MM.1S (cell line): ENCODE measurements at regions not wholly inside any gene's neighbourhood (a gene's known extent, or its start where the extent isn't known, plus 50 kb on each side); places are given as distances from the start of the nearest gene placed in this dataset.

Experiments
- DNase-seq: peaks from one replicate; pipeline ENCODE4 v3.0.0-alpha.2; 2015
- H2AFZ ChIP-seq: fragments of 300-600 bp; sonication (generic); 2 replicates; pipeline ENCODE4 v1.6.0; 2016; ENCODE audit warnings: antibody characterized with exemption, low read length
- H3F3A ChIP-seq: fragments of 300-600 bp; sonication (generic); 2 replicates; pipeline ENCODE4 v1.6.1; 2016; ENCODE audit warnings: mild to moderate bottlenecking, antibody characterized with exemption, low read length, moderate library complexity, mixed read lengths; ENCODE audit not compliant: insufficient read depth
- H3K27ac ChIP-seq: fragments of 300-600 bp; sonication (generic); 2 replicates; pipeline ENCODE4 v1.5.1; 2016; ENCODE audit warnings: mild to moderate bottlenecking, low read length
- H3K27me3 ChIP-seq: fragments of 300-600 bp; sonication (generic); replicated peaks from 2 replicates; pipeline ENCODE4 v1.6.0; 2016; ENCODE audit warnings: low read length; ENCODE audit not compliant: insufficient read depth
- H3K36me3 ChIP-seq: fragments of 300-600 bp; sonication (generic); replicated peaks from 2 replicates; pipeline ENCODE4 v1.6.1; 2016; ENCODE audit warnings: mild to moderate bottlenecking, low read length, mixed read lengths; ENCODE audit not compliant: insufficient read depth
- H3K4me1 ChIP-seq: fragments of 300-600 bp; sonication (generic); 2 replicates; pipeline ENCODE4 v1.6.1; 2016; ENCODE audit warnings: low read length, mixed read lengths
- H3K4me2 ChIP-seq: fragments of 300-600 bp; sonication (generic); 2 replicates; pipeline ENCODE4 v1.6.0; 2016; ENCODE audit warnings: low read depth, low read length
- H3K4me3 ChIP-seq: fragments of 300-600 bp; sonication (generic); 2 replicates; pipeline ENCODE4 v1.5.1; 2016; ENCODE audit warnings: low read length, mixed read lengths
- H3K79me2 ChIP-seq: fragments of 300-600 bp; sonication (generic); 2 replicates; pipeline ENCODE4 v1.6.1; 2016; ENCODE audit warnings: mixed run types, low read length, mixed read lengths
- H3K9ac ChIP-seq: fragments of 300-600 bp; sonication (generic); 2 replicates; pipeline ENCODE4 v1.6.1; 2016; ENCODE audit warnings: low read length, mixed read lengths
- H3K9me2 ChIP-seq: fragments of 300-600 bp; sonication (generic); replicated peaks from 2 replicates; pipeline ENCODE4 v1.6.1; 2016; ENCODE audit warnings: mild to moderate bottlenecking, low read length, mixed read lengths; ENCODE audit not compliant: insufficient read depth
- H3K9me3 ChIP-seq: fragments of 300-600 bp; sonication (generic); replicated peaks from 2 replicates; pipeline ENCODE4 v1.6.1; 2016; ENCODE audit warnings: mild to moderate bottlenecking, low read length, mixed read lengths; ENCODE audit not compliant: insufficient read depth
- H4K20me1 ChIP-seq: fragments of 300-600 bp; sonication (generic); 2 replicates; pipeline ENCODE4 v1.6.1; 2016; ENCODE audit warnings: mild to moderate bottlenecking, low read length, moderate library complexity, mixed read lengths; ENCODE audit not compliant: insufficient read depth
- CTCF ChIP-seq: fragments of 300-600 bp; sonication (generic); IDR thresholded peaks from 2 replicates; pipeline ENCODE4 v1.5.1; 2016; ENCODE audit warnings: antibody characterized with exemption, low read length, mixed read lengths
- EZH2 ChIP-seq: fragments of 300-600 bp; sonication (generic); optimal IDR thresholded peaks from 2 replicates; pipeline ENCODE3; 2017; ENCODE audit warnings: low read depth, mild to moderate bottlenecking, antibody characterized with exemption, low read length, mixed read lengths
- EZH2phosphoT487 ChIP-seq: fragments of 300-600 bp; sonication (generic); IDR thresholded peaks from 2 replicates; pipeline ENCODE4 v1.6.1; 2018; ENCODE audit warnings: antibody characterized with exemption, low read length

DNA sequence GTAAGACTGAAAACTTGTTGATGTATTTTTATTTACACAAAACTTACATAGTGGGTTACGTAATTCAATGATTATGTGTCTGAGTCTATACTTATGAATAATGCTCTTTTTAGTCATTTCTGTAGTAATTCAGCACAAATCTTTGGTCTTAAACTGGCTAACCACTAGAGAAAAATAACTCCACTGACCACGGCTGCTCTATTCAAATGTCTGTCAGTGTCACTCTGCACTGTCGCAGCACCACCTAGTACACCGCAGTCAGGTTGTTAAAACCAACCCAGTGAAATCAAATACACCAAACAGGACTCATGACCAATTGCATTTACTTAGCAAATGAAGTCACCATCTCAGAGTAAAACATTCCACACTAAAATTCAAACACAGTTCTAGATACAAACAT lies 93.5 kb upstream of the CCDC28A start:
- H2AFZ ChIP-seq: no peak overlapping the region
- no peaks in the 10 kb centered on the region for H3K36me3 ChIP-seq
- H3F3A ChIP-seq: no peaks in the 10 kb centered on the region
- DNase-seq: no peak
- H4K20me1 ChIP-seq: no peaks in the 10 kb centered on the region
- H3K9ac ChIP-seq: no peak overlapping the region
- H3K9me2 ChIP-seq: no peaks in the 10 kb centered on the region
- no peaks in the 10 kb centered on the region for H3K4me1 ChIP-seq
- no peaks in the 10 kb centered on the region for H3K27me3 ChIP-seq
- H3K9me3 ChIP-seq: no peaks in the 10 kb centered on the region
- TF ChIP-seq EZH2phosphoT487: no peak
- no peak for TF ChIP-seq CTCF
- no peak for TF ChIP-seq EZH2
- H3K4me2 ChIP-seq: no peak overlapping the region
- no peaks in the 10 kb centered on the region for H3K79me2 ChIP-seq
- no peak overlapping the region for H3K27ac ChIP-seq
- H3K4me3 ChIP-seq: no peak overlapping the region

DNA sequence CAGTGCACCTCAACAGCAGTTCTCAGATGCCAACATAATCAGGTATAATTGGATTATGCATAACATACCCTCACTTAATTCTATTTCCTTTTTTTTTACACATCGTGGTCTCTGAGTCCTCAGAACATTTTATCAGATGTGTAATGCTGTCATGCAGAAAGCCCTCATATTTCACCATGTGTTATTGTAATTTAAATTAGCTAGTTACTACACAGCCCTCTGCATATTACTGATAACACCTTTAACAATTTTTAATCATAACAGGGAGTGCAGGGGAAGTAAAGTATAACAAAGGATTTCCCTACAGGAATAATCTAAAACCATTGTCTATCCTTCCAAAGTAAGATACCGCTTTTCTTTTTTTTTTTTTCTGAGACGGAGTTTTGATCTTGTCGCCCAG lies 91.9 kb upstream of the CCDC28A start:
- TF ChIP-seq EZH2: no peak
- TF ChIP-seq EZH2phosphoT487: no peak
- no peak for TF ChIP-seq CTCF
- Histone ChIP-seq H3K9me2 (no peaks in the 10 kb centered on the region), H2AFZ (no peak overlapping the region), H3K79me2 (no peaks in the 10 kb centered on the region), H3F3A (no peaks in the 10 kb centered on the region), H3K36me3 (no peaks in the 10 kb centered on the region), H3K9ac (no peak overlapping the region), H3K4me2 (no peak overlapping the region), H3K27ac (no peak overlapping the region), H3K9me3 (no peaks in the 10 kb centered on the region), H3K4me3 (no peak overlapping the region), H3K27me3 (no peaks in the 10 kb centered on the region), H3K4me1 (no peaks in the 10 kb centered on the region), H4K20me1 (no peaks in the 10 kb centered on the region)
- DNase-seq: no peak

- Histone ChIP-seq H3K27me3 (no peaks in the 10 kb centered on the region), H3K4me1 (no peaks in the 10 kb centered on the region), H3F3A (no peaks in the 10 kb centered on the region), H3K4me3 (no peak overlapping the region), H3K27ac (no peak overlapping the region), H3K9me2 (no peaks in the 10 kb centered on the region), H3K79me2 (no peaks in the 10 kb centered on the region), H3K9me3 (no peaks in the 10 kb centered on the region), H3K36me3 (no peaks in the 10 kb centered on the region), H4K20me1 (no peaks in the 10 kb centered on the region), H3K4me2 (no peak overlapping the region), H2AFZ (no peak overlapping the region), H3K9ac (no peak overlapping the region)
- no peak for DNase-seq
- no peak for TF ChIP-seq EZH2phosphoT487
- no peak for TF ChIP-seq EZH2
- no peak for TF ChIP-seq CTCF
Observed at GRCh38 chr6:138682704-138683527, 90.7 kb upstream of the CCDC28A start.
